Astrocyte (in vitro differentiated cells and primary cell): ENCODE measurements at regions not wholly inside any gene's neighbourhood (a gene's known extent, or its start where the extent isn't known, plus 50 kb on each side); places are given as distances from the start of the nearest gene placed in this dataset.

ENCODE experiments used
- DNase-seq: peaks from one replicate; pipeline ENCODE4 v3.0.0-alpha.2; 2010; ENCODE audit warnings: low read depth
- FAIRE-seq: peaks from 2 replicates; lab custom pipeline; 2011; peaks lifted over from hg19 to GRCh38; lab: Jason Lieb, UNC
- H2AFZ ChIP-seq: 2 replicates; pipeline ENCODE4 v1.6.0; 2012; ENCODE audit warnings: low read depth, low read length, inconsistent platforms
- H3K27ac ChIP-seq: 2 replicates; pipeline ENCODE4 v1.5.1; 2011; ENCODE audit warnings: low read depth, low read length, inconsistent platforms
- H3K27me3 ChIP-seq: 2 replicates; pipeline ENCODE4 v1.6.0; 2011; ENCODE audit warnings: low read length, inconsistent platforms; ENCODE audit not compliant: insufficient read depth
- H3K36me3 ChIP-seq: 2 replicates; pipeline ENCODE4 v1.5.1; 2011; ENCODE audit warnings: low read length, inconsistent platforms; ENCODE audit not compliant: insufficient read depth
- H3K4me1 ChIP-seq: 2 replicates; pipeline ENCODE4 v1.5.1; 2011; ENCODE audit warnings: low read length, inconsistent platforms; ENCODE audit not compliant: insufficient read depth
- H3K4me2 ChIP-seq: 2 replicates; pipeline ENCODE4 v1.6.0; 2012; ENCODE audit warnings: low read length, inconsistent platforms
- H3K4me3 ChIP-seq: 2 replicates; pipeline ENCODE4 v1.5.1; 2011; ENCODE audit warnings: low read depth, mild to moderate bottlenecking, low read length, inconsistent platforms; ENCODE audit not compliant: insufficient read depth
- H3K79me2 ChIP-seq: 2 replicates; pipeline ENCODE4 v1.6.0; 2012; ENCODE audit warnings: mild to moderate bottlenecking, low read length, inconsistent platforms; ENCODE audit not compliant: insufficient read depth
- H3K9ac ChIP-seq: 2 replicates; pipeline ENCODE4 v1.6.0; 2012; ENCODE audit warnings: mild to moderate bottlenecking, low read length, inconsistent platforms
- H3K9me3 ChIP-seq: 2 replicates; pipeline ENCODE4 v1.5.1; 2012; ENCODE audit warnings: low read depth, mild to moderate bottlenecking, low read length, inconsistent platforms; ENCODE audit not compliant: insufficient read depth
- H4K20me1 ChIP-seq: 2 replicates; pipeline ENCODE4 v1.6.0; 2012; ENCODE audit warnings: low read length, inconsistent platforms; ENCODE audit not compliant: insufficient read depth
- H3K27ac Mint-ChIP-seq: one replicate; pipeline ENCODE4 v1.8.0; 2021; ENCODE audit warnings: mild to moderate bottlenecking, mixed read lengths; ENCODE audit not compliant: unreplicated experiment
- H3K27me3 Mint-ChIP-seq: one replicate; pipeline ENCODE4 v1.8.0; 2021; ENCODE audit warnings: low read depth, mixed read lengths; ENCODE audit not compliant: unreplicated experiment
- H3K36me3 Mint-ChIP-seq: one replicate; pipeline ENCODE4 v1.8.0; 2021; ENCODE audit warnings: low read depth, mixed read lengths; ENCODE audit not compliant: unreplicated experiment
- H3K4me1 Mint-ChIP-seq: one replicate; pipeline ENCODE4 v1.8.0; 2021; ENCODE audit warnings: low read depth, mixed read lengths; ENCODE audit not compliant: unreplicated experiment
- H3K4me3 Mint-ChIP-seq: one replicate; pipeline ENCODE4 v1.8.0; 2021; ENCODE audit warnings: mild to moderate bottlenecking, moderate library complexity, mixed read lengths; ENCODE audit not compliant: unreplicated experiment
- H3K9me3 Mint-ChIP-seq: one replicate; pipeline ENCODE4 v1.8.0; 2021; ENCODE audit warnings: mild to moderate bottlenecking, mixed read lengths; ENCODE audit not compliant: unreplicated experiment
- CTCF ChIP-seq: IDR thresholded peaks from 2 replicates; pipeline ENCODE4 v1.5.1; 2011; ENCODE audit warnings: low read depth, mild to moderate bottlenecking, inconsistent platforms, low read length, moderate library complexity; ENCODE audit not compliant: insufficient read depth
- EZH2 ChIP-seq: IDR thresholded peaks from 2 replicates; pipeline ENCODE4 v1.6.1; 2012; ENCODE audit warnings: mild to moderate bottlenecking, low read length, inconsistent platforms; ENCODE audit not compliant: insufficient read depth

DNA sequence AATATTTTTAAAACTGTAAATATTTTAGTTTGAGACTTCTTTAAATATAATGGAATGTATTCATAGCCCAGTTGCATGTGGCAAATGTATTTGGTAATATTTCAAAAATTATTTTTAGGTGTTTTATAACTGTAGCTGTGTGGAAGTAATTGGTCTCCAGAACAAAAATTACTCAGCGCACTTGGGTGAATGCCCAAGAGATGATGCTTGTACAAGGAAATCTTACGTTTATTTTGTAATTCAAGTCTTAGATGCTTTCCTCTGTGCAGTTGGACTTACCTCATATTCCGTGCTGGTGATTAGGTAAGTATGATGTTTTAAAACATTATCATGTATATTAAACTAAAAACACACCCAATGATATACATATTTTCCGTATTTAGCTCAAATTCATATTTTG lies 76.7 kb upstream of the SLCO1B1 start:
- Mint-ChIP-seq H3K9me3 (no peaks in the 10 kb centered on the region), H3K27me3 (no peaks in the 10 kb centered on the region), H3K4me3 (no peak overlapping the region), H3K27ac (no peak overlapping the region), H3K4me1 (no peaks in the 10 kb centered on the region), H3K36me3 (no peaks in the 10 kb centered on the region)
- H2AFZ ChIP-seq = no peak overlapping the region
- no peaks in the 10 kb centered on the region for H3K9me3 ChIP-seq
- TF ChIP-seq EZH2 (no peak), CTCF (no peak)
- no peaks in the 10 kb centered on the region for H3K79me2 ChIP-seq
- no peak overlapping the region for H3K4me2 ChIP-seq
- no peak overlapping the region for H3K27ac ChIP-seq
- DNase-seq = peak; percentile 11
- no peak overlapping the region for H3K9ac ChIP-seq
- no peak for FAIRE-seq
- no peaks in the 10 kb centered on the region for H3K27me3 ChIP-seq
- no peaks in the 10 kb centered on the region for H3K36me3 ChIP-seq
- no peak overlapping the region for H3K4me3 ChIP-seq
- H4K20me1 ChIP-seq = no peaks in the 10 kb centered on the region
- no peaks in the 10 kb centered on the region for H3K4me1 ChIP-seq

DNA sequence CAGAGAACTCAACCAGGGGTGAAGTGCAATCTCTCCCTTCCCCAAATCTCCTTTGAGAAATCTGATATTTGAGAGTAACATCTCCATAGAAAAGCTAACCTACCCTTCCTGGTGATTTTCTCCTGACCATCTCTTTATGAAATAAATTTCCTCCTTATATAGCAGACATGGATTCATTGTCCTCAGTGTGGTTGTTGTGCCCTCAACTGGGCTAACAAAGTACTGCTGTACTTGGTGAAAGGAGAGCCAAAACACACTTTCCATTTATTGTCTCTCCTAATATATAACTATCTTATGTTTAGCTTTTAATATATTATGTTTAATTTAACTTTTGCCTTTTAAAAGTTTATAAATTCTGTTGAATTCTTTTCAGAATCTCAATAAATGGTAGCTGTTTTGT lies 65.1 kb upstream of the SLCO1B1 start:
- Histone ChIP-seq H3K4me3 (no peak overlapping the region), H3K9ac (no peak overlapping the region), H3K4me1 (no peaks in the 10 kb centered on the region), H3K27me3 (no peaks in the 10 kb centered on the region), H3K9me3 (no peaks in the 10 kb centered on the region), H3K27ac (no peak overlapping the region), H3K79me2 (no peaks in the 10 kb centered on the region), H2AFZ (no peak overlapping the region), H4K20me1 (no peaks in the 10 kb centered on the region), H3K4me2 (no peak overlapping the region), H3K36me3 (no peaks in the 10 kb centered on the region)
- Mint-ChIP-seq H3K4me3 (no peak overlapping the region), H3K27me3 (no peaks in the 10 kb centered on the region), H3K27ac (no peak overlapping the region), H3K9me3 (peaks cover 2% of the 10 kb centered on the region), H3K36me3 (no peaks in the 10 kb centered on the region), H3K4me1 (no peaks in the 10 kb centered on the region)
- TF ChIP-seq CTCF (peak; percentile 48), EZH2 (no peak)
- FAIRE-seq = no peak
- DNase-seq = no peak

DNA sequence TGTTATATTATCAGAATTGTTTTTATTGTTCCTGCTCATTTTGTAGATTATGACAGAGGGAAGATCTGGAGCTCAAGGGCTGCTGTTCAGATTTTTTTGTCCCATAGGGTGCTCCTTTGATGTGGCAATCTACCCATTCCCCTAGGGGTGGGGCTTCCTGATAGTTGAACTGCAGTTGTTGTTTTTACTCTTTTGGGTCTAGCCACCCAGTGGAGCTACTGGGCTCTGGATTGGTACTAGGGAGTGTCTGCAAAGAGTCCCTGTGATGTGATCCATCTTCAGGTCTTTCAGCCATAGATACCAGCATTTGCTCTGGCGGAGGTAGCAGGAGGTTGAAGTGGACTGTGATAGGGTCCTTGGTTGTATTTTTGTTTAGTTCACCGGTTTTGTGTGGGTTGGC lies 57.9 kb upstream of the SLCO1B1 start:
- Histone ChIP-seq H2AFZ (no peak overlapping the region), H3K27me3 (no peaks in the 10 kb centered on the region), H4K20me1 (no peaks in the 10 kb centered on the region), H3K36me3 (no peaks in the 10 kb centered on the region), H3K9ac (peak overlapping the region; percentile 72), H3K79me2 (no peaks in the 10 kb centered on the region), H3K27ac (peak overlapping the region; percentile 95), H3K4me2 (peak overlapping the region; percentile 72), H3K9me3 (no peaks in the 10 kb centered on the region), H3K4me3 (no peak overlapping the region), H3K4me1 (peaks cover 11% of the 10 kb centered on the region)
- peak overlapping the region; percentile 95 for H3K27ac Mint-ChIP-seq
- FAIRE-seq (no peak), DNase-seq (no peak)
- no peaks in the 10 kb centered on the region for H3K27me3 Mint-ChIP-seq
- TF ChIP-seq EZH2 (no peak), CTCF (no peak)
- H3K9me3 Mint-ChIP-seq = peaks cover 4% of the 10 kb centered on the region
- no peak overlapping the region for H3K4me3 Mint-ChIP-seq
- peaks cover 1% of the 10 kb centered on the region for H3K36me3 Mint-ChIP-seq
- H3K4me1 Mint-ChIP-seq = peaks cover 31% of the 10 kb centered on the region
